GM21360 (cell line): ENCODE measurements at regions not wholly inside any gene's neighbourhood (a gene's known extent, or its start where the extent isn't known, plus 50 kb on each side); places are given as distances from the start of the nearest gene placed in this dataset.
A peak's percentile ranks its signal among the peaks of the same experiment; 100 is the strongest.

Experiments used
- ATAC-seq: cut with Tn5 transposase; IDR thresholded peaks from one replicate; pipeline ENCODE4 v1.9.1; 2021; ENCODE audit warnings: mild to moderate bottlenecking, moderate library complexity; ENCODE audit not compliant: unreplicated experiment

DNA sequence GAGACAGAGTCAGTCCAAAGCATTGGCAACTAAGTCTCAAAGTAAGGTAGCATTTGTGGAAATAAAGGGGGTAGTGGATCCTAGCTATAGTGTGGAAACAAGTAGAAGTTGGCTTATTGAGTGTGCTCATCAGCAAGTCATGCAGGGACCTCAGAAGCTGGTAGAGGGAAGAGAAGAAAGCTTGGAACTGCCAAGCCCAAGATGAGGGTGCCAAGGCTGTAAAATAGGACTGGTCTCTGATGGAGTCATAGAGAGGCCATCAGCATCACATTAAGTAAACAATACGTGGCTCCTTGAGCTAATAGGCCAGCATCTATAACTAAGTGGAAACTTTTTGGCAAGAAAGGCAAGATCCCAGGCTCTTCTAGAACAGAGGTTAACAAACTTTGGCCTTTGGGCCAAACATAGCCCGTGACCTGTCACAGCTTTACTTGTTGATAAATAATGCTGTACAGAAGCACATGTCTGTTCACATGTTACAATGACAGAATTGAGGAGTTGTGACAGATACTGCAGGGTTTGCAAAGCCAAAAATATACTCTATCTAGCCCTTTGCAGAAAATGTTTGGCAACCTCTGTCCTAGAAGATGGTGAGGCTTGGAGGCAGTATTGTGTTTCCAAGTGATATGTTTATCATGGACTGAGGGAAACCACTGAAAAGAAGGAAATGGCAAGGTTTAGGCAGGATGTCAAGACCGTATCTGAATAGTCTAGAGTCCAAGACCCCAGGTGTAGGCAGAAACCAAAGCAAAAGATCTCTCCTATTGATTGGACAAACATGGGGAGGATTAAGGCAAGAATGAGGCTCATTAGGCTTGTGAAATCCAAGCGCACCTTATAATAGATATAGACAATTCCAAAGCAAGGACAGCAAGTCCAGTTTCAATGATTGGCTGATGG, 62.5 kb upstream of the CD44 start:
- no peak for ATAC-seq

- ATAC-seq: peak; percentile 39
These were observed 61.1 kb upstream of the CD44 start for GRCh38 chr11:35077709-35078469.

DNA sequence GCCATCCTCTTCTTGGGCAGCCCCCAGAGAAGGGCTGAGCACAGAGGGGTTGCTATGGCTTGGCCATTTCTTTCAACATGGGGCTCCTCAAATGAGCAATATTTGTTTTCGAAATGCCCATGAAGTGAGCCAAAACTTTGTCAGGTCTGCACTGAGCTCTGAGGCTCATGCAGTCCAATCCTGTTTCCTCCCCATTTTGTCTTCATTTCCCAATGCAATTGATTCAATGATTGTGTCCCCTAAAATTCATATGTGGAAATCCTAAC, 60.6 kb upstream of the CD44 start:
- no peak for ATAC-seq

GRCh38 chr11:35079611-35080010, 59.4 kb upstream of the CD44 start:
- no peak for ATAC-seq

- peak; percentile 70 for ATAC-seq
These were observed 56.4 kb upstream of the CD44 start for GRCh38 chr11:35082321-35083180.

DNA sequence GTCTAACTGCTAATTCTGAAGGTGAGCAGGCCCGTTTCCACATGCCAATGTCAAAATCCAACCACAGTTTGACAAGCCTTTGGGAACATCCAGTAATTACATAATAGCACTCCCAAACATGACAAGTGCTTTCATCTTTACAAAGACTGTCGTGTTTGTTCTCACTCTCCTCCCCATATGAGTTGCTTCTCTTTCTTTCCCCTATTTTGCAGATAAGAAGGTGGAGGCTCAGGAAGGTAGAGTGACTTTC, 55.9 kb upstream of the CD44 start:
- no peak for ATAC-seq

GRCh38 chr11:35083431-35084238, 55.3 kb upstream of the CD44 start:
- ATAC-seq: peak; percentile 72

- ATAC-seq: no peak
These were observed 54.0 kb upstream of the CD44 start for GRCh38 chr11:35084817-35085440.

DNA sequence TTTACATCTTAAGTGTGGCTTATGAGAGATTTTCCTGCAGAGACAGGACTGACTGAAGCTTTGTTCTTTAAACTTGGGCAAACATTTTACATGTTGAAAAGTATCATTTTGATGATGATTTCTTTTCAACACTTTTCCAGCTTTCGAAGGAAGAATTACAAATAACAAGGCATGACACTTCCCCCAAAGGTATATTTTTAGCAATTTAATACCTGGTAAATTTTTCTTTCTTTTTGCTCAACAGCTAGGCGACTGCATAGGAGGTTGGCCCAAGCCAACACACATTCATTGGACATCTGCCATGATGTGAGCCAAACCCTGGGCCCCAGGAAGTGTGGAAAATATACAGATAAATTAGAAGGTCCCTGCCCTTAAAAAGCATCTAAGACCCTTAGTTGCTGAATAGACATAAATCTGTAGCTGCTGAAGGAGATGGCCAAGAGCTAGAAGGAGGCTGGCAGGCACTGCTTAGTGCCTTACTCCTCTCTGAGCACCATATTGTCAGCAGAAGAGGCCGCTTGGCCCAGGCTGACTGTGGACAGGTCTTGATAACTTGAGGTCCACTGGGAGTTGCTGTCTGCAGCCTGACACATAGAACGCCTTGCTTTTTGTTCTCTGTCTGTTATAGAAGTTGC, 53.3 kb upstream of the CD44 start:
- ATAC-seq: no peak

DNA sequence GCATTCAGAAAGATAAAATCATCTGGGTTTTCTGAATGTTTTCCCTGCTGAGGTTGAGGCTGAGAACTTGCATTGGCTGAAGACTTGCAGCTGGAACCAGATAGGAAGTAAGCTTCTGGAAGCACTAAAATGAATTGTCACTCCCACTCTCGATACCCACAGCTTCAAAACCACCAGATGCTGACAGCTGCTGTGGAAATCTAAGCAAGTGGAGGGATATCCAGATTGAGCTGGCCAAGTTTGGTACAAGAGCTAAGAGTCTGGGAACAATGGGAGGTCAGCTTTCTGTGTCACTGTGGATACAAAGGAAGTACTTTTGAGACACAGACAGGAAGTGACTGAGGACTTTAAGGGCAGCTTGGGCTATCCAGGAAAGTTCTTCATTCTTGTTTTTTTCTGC, 51.3 kb upstream of the CD44 start:
- no peak for ATAC-seq

DNA sequence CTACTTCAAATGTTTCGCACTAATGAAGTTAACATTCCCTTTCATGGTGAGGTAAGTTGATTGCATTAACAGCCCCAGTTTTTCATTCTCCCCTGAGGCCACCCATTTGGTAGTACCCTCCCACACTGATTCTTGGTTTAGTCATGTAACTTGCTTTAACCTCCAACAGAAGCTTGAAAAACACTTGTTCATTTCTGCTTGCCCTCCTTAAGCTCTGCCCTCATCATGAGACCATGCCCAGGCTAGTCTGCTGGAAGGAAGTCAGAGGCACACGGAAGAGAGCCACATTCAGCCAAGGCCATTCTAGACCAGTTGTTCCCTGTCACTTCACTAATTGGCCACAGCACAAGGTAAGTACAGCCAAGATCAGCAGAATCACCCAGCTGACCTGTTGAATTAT, 50.7 kb upstream of the CD44 start:
- ATAC-seq: no peak

- ATAC-seq: no peak
These were observed 50.3 kb upstream of the CD44 start for GRCh38 chr11:35088676-35089075.
